Endothelial cell (in vitro differentiated cells): ENCODE measurements at regions not wholly inside any gene's neighbourhood (a gene's known extent, or its start where the extent isn't known, plus 50 kb on each side); places are given as distances from the start of the nearest gene placed in this dataset.

Source experiments
- DNase-seq: peaks from one replicate; pipeline ENCODE4 v3.0.0; 2021; ENCODE audit warnings: low spot score
- H3K27ac Mint-ChIP-seq: one replicate; pipeline ENCODE4 v1.8.0; 2021; ENCODE audit warnings: mixed read lengths, inconsistent platforms; ENCODE audit not compliant: unreplicated experiment
- H3K27me3 Mint-ChIP-seq: one replicate; pipeline ENCODE4 v1.8.0; 2021; ENCODE audit warnings: mild to moderate bottlenecking, moderate library complexity, mixed read lengths, inconsistent platforms; ENCODE audit not compliant: unreplicated experiment
- H3K36me3 Mint-ChIP-seq: one replicate; pipeline ENCODE4 v1.8.0; 2021; ENCODE audit warnings: mild to moderate bottlenecking, low read depth, mixed read lengths, inconsistent platforms; ENCODE audit not compliant: unreplicated experiment
- H3K4me1 Mint-ChIP-seq: one replicate; pipeline ENCODE4 v1.8.0; 2021; ENCODE audit warnings: mild to moderate bottlenecking, mixed read lengths, inconsistent platforms; ENCODE audit not compliant: unreplicated experiment
- H3K4me3 Mint-ChIP-seq: one replicate; pipeline ENCODE4 v1.8.0; 2021; ENCODE audit warnings: mild to moderate bottlenecking, mixed read lengths, inconsistent platforms; ENCODE audit not compliant: unreplicated experiment
- H3K9me3 Mint-ChIP-seq: one replicate; pipeline ENCODE4 v1.8.0; 2021; ENCODE audit warnings: mixed read lengths, inconsistent platforms; ENCODE audit not compliant: unreplicated experiment
- CTCF ChIP-seq: fragments of 200-600 bp; sonication (generic); IDR thresholded peaks from one replicate; pipeline ENCODE4 v1.5.0; 2021; ENCODE audit warnings: antibody characterized with exemption; ENCODE audit not compliant: unreplicated experiment

GRCh38 chr7:19948160-19948559 is 174.7 kb upstream of the TMEM196 start:
- no peak for DNase-seq
- Mint-ChIP-seq H3K36me3 (peaks cover 6% of the 10 kb centered on the region), H3K27me3 (no peaks in the 10 kb centered on the region), H3K4me1 (no peaks in the 10 kb centered on the region), H3K9me3 (peaks cover 6% of the 10 kb centered on the region), H3K4me3 (no peak overlapping the region), H3K27ac (no peak overlapping the region)
- TF ChIP-seq CTCF = no peak

- no peaks in the 10 kb centered on the region for H3K27me3 Mint-ChIP-seq
- H3K4me1 Mint-ChIP-seq = no peaks in the 10 kb centered on the region
- no peaks in the 10 kb centered on the region for H3K9me3 Mint-ChIP-seq
- DNase-seq = no peak
- H3K36me3 Mint-ChIP-seq = no peaks in the 10 kb centered on the region
- no peak for TF ChIP-seq CTCF
- H3K27ac Mint-ChIP-seq = no peak overlapping the region
- H3K4me3 Mint-ChIP-seq = no peak overlapping the region
Measured at GRCh38 chr7:19944363-19945120, 171.1 kb upstream of the TMEM196 start.

- Mint-ChIP-seq H3K4me1 (no peaks in the 10 kb centered on the region), H3K9me3 (no peaks in the 10 kb centered on the region), H3K4me3 (no peak overlapping the region), H3K27me3 (no peaks in the 10 kb centered on the region), H3K27ac (no peak overlapping the region), H3K36me3 (no peaks in the 10 kb centered on the region)
- no peak for DNase-seq
- TF ChIP-seq CTCF = no peak
Measured at GRCh38 chr7:19939746-19940145, 166.3 kb upstream of the TMEM196 start.

GRCh38 chr7:19932549-19933249 is 159.3 kb upstream of the TMEM196 start:
- H3K36me3 Mint-ChIP-seq = no peaks in the 10 kb centered on the region
- no peaks in the 10 kb centered on the region for H3K9me3 Mint-ChIP-seq
- peaks cover 2% of the 10 kb centered on the region for H3K27me3 Mint-ChIP-seq
- H3K4me1 Mint-ChIP-seq = no peaks in the 10 kb centered on the region
- H3K27ac Mint-ChIP-seq = no peak overlapping the region
- no peak for DNase-seq
- no peak overlapping the region for H3K4me3 Mint-ChIP-seq
- TF ChIP-seq CTCF = no peak

- no peak overlapping the region for H3K4me3 Mint-ChIP-seq
- TF ChIP-seq CTCF = no peak
- DNase-seq = no peak
Measured at GRCh38 chr7:19930851-19931250, 157.4 kb upstream of the TMEM196 start.

More at GRCh38 chr7:19930851-19931250, 157.4 kb upstream of the TMEM196 start:
- H3K4me1 Mint-ChIP-seq = no peaks in the 10 kb centered on the region
- no peaks in the 10 kb centered on the region for H3K36me3 Mint-ChIP-seq
- H3K27me3 Mint-ChIP-seq = peaks cover 2% of the 10 kb centered on the region
- H3K27ac Mint-ChIP-seq = no peak overlapping the region
- H3K9me3 Mint-ChIP-seq = no peaks in the 10 kb centered on the region
